Activated T-helper 1 cell treated with Interleukin-2 at 50 U/mL for 16 hours (primary cell): ENCODE measurements at regions not wholly inside any gene's neighbourhood (a gene's known extent, or its start where the extent isn't known, plus 50 kb on each side); places are given as distances from the start of the nearest gene placed in this dataset.
"Not testable (repeated sequence)": the region's sequence is repeated elsewhere in the genome, so short reads cannot be mapped to it uniquely, and the experiment has no call there.

Source experiments
- DNase-seq: peaks from one replicate; pipeline ENCODE4 v3.0.0-alpha.2; 2020; ENCODE audit warnings: low read depth

- DNase-seq: no peak
These were observed 52.0 kb upstream of the LRIG1 start for GRCh38 chr3:66552846-66553245.

DNA sequence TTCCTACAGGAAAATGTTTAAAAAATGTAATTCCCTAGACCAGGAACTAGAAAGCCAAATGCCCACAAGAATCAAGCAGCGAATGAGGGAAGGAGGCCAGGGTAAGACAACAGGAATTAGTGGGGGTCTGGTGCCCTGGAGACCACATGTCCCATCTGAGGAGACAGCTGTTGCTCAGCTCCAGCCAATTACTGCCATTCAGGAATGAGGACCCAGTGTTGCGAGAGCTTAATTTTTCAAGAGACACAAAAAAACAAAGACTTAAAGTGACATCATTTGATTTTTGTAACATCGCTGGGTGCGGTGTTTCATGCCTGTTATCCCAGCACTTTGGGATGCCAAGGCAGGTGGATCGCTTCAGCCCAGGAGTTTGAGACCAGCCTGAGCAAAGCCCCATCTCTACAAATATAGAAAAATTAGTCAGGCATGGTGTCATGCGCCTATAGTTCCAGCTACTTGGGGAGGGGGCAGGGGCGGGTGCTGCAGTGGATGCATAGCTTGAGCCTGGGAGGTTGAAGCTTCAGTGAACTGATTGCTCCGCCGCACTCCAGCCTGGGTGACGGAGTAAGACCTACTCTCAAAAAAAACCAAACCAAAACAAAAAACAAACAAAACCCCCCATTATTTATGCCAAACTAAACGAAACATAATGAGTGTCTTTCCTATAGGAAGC lies 52.8 kb upstream of the LRIG1 start:
- DNase-seq: no peak

- DNase-seq: no peak
These were observed 53.4 kb upstream of the LRIG1 start for GRCh38 chr3:66554178-66554577.

- no peak for DNase-seq
These were observed 54.5 kb upstream of the LRIG1 start for GRCh38 chr3:66555214-66555844.

GRCh38 chr3:66557170-66557569 lies 56.3 kb upstream of the LRIG1 start:
- no peak for DNase-seq

DNA sequence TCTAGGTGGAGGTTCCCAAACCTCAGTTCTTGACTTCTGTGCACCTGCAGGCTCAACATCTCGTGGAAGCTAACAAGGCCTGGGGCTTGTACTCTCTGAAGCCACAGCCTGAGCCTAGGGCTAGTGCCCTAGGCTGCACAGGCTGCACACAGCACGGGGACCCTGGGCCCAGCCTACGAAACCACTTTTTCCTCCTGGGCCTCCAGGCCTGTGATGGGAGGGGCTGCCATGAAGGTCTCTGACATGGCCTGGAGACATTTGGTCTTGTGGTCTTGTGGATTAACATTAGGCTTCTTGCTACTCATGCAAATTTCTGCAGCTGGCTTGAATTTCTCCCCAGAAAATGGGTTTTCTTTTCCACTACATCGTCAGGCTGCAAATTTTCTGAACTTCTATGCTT lies 59.1 kb upstream of the LRIG1 start:
- not testable (repeated sequence) for DNase-seq

- no peak for DNase-seq
These were observed 60.5 kb upstream of the LRIG1 start for GRCh38 chr3:66561367-66561766.

- DNase-seq: no peak
These were observed 64.5 kb upstream of the LRIG1 start for GRCh38 chr3:66565301-66565700.

GRCh38 chr3:66567077-66567476 lies 66.3 kb upstream of the LRIG1 start:
- DNase-seq: no peak

DNA sequence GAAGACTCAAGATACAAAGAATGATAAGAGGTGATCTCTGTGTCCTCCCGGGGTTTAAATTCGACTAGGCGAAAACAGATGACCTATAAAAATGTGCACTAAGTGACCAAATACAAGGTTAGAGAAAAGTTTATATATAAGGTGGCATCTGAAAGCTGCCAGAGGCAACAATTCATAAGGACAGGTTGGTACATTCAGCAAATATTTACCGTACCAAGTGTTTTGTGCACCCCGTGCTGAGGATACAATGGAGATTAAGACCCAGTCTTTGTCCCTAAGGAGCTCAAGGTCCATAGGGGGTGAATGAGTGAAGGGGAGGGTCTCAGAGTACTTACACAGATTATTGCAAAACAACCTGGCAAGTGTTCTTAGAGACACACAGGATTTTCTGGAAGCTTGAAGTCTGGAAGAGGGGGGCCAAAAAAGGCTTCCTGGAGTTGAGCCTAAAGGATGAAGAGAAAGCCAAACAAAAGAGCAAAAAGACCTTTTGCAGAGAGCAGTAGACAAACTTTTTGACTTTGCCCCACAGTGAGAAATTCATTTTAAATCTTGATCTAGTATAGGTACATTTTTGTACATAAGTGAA lies 71.4 kb upstream of the LRIG1 start:
- no peak for DNase-seq

DNA sequence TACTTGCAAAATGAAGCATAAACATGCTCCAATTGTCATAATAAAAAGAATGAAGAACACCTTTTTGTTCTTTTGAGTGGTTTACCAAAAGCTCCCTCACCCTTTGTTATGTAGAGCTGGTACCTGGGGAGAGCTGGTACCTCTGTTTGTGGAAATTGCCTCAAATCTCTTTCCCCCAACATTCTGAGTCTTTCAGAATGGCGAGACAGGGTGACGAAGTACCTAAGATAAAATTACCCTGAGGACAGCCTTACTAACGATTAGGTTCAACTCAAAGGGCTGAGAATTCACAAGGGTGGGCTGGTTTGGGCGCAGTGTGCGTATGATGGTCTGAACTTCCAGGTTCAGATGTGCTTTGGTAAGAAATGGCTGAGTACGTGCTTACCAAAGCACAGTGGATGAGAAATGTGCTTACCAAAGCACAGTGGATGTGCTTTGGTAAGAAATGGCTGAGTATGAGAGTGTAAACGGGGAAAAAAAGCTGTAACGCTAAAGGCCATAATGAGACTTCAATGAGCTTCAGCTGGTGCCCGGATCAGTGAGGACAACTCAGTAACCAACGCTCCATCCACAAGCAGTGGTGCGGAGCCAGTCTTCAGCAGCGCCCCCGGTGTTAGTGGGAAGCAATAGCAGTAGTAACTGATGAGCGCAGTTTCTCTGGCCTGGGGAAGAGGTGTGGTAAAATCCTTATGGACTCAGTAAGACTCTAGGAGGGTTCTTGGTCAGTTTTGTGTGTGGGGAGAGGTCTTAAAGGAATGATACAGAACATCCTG lies 72.3 kb upstream of the LRIG1 start:
- no peak for DNase-seq

DNA sequence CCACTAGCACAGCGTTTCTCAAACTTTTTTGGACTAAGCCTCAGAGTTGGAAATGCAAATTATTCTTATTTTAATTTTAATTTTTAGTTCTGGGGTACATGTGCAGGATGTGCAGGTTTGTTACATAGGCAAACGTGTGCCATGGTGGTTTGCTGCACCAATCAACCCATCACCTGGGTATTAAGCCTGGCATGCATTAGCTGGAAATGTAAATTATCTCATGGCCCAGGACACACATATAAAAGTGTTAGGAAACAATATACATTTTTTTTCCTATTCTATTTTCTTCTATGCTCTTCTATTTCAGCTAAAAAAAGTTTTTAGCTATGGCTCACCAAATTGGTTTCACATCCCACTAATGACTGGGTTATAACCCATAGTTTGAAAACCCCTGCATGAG lies 73.3 kb upstream of the LRIG1 start:
- DNase-seq: no peak

- no peak for DNase-seq
These were observed 76.8 kb upstream of the LRIG1 start for GRCh38 chr3:66577426-66578203.

DNA sequence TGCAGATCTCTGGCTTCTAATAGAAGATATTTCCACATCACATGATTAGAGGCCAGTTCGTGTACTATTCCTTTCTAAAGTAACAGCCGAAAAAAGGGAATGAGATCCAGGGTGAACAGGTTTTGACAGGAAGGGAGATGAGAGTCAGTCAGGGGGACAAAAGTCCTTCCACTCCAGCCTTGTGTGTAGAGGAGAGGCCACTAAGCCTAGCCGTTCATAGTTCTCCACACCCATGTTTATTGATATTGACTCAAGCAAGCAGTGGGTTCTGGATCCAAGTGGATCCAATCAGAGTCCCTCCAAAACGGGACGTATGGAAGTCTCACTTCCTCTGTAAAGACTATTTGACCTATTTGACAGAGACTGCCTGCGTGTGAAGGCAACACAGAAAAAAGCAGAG lies 80.4 kb upstream of the LRIG1 start:
- no peak for DNase-seq

DNA sequence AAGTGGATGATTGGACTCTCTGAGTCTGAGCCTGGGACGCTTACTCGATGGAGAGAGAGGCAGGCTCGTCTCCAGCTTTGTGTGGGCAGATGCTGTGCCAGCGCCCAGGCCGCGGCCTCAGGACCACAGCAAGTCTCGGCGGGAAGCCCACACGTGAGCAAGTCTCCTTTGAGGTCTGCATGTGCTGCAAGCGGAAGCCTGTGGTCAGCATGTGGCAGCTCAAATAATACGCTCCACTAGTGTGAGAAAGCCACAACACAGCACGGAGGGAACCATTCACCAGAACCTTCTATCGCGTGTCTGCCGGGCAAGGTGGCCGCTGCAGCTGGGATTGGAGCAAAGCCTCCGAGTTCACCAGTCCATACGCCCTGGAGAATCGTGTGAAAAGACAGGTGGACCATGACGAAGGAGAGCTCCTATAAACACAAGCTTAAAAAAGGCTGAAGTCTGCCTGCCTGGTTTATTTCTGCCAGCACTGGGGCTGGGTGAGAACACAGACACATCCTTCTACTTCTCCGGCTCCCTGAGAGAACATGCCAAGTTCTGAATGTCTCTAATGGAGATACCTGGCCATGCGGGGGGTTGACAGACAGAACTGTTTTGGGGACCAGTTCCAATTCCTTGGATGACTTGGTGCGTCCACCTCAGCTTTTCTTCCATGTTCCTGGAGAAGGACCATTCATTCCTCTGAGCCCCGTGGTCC lies 82.0 kb upstream of the LRIG1 start:
- peak; percentile 31 for DNase-seq

- no peak for DNase-seq
These were observed 82.7 kb upstream of the LRIG1 start for GRCh38 chr3:66583424-66584040.

GRCh38 chr3:66585520-66586095 lies 84.8 kb upstream of the LRIG1 start:
- DNase-seq: no peak

DNA sequence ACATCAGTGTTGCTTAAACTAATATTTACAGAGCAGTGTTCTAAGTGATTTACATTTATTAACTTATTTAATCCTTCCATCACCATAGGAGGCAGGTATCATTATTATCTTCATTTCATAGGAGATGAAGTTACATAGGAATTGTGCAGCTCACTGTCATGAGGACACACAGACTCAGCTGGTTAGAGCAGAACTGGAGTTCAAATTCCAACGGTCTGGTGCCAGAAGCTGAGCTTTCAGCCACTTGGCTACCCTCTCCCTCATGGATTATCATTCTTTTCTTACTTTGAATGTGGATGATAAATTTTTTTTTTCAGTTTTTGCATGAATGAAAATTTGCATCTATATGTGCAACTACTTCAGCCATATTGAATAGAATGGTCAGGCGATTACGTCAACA lies 86.0 kb upstream of the LRIG1 start:
- DNase-seq: no peak

GRCh38 chr3:66588340-66588847 lies 87.6 kb upstream of the LRIG1 start:
- no peak for DNase-seq

DNA sequence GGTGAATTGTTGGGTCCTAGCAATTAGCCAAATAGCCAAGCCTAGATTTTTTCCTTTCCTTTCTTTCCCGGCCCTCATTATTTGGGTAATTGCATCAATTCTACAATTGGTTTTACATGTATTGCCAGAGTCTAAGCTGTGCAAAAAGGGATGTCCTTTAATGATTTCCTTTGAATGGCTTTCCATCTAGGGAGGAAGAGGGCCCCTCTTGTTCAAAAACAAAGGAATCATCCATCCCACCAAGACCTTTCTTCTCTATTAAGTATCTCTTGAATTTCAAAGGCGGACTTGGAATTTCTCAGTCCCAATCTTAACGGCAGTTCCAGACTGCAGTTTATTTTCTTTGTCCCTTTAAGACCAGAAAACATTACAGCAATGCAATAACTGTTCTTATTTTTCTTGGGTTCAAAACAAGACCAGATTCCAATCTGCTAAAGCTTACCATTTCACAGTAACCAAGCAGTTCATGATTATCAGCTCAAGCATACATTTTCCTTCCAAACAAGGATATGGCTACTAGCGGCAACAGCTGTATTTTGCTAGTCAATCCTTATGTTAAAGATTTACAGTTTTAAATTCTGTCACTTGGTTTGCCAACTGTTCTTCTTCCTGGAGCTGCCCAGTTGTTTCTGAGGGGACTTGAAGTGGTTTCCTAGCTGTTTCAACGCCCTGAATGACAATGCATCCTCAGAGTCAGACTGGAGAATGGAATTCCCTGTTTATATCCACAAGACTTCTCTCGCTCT lies 91.4 kb upstream of the LRIG1 start:
- DNase-seq: no peak
